NCI-H2227 (cell line): ENCODE measurements at regions not wholly inside any gene's neighbourhood (a gene's known extent, or its start where the extent isn't known, plus 50 kb on each side); places are given as distances from the start of the nearest gene placed in this dataset.

Experiments used
- DNase-seq: peaks from one replicate; lab custom pipeline; 2025; ENCODE audit not compliant: unreplicated experiment; lab: John Stamatoyannopoulos, UW

DNA sequence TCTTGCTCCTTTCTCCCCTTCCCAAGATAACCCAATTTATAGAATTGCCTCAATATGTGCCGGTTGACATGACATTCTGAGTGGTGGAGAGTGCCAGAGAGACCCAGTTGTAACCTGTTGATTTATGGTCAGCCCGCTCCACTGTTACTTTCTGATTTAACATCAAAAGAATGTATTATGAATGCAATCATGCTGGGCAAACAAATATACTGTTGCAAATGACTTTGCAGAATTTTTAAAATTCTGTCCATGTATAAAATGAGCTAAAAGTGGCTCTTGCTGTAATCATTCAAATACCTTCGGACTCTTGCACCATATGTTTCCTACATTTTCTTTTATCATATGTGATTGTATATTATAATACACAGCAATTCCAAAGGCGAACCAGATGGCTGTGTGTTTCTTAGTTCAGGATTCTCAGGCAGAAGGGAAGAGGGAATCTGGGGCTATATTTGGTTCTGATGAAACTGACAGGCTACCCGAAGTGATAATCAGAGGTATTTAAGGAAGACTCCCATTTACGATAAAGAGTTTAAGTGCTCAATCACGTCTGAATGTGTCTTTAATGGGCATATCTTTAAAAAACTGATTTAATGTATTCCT is 131.7 kb downstream of the CLCN4 start:
- no peak for DNase-seq

DNA sequence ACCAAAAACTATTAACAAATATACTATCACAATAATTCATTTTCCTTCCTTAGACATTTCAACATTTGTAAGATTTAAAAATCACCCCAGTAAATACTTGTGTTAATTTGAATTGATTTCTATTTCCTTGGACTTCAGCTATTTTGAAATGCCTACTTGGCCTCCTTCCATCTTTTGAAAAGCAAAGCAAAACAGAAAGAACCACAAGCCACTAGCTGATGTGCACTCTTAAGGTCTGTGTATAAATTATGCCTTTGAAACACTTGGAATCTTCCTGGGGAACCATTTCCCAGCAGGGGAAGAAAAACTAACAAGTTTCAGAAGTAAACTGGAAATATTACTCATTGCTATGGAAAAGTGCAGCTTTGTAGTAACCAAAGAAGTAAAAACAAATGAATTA is 139.8 kb downstream of the CLCN4 start:
- DNase-seq: no peak

DNA sequence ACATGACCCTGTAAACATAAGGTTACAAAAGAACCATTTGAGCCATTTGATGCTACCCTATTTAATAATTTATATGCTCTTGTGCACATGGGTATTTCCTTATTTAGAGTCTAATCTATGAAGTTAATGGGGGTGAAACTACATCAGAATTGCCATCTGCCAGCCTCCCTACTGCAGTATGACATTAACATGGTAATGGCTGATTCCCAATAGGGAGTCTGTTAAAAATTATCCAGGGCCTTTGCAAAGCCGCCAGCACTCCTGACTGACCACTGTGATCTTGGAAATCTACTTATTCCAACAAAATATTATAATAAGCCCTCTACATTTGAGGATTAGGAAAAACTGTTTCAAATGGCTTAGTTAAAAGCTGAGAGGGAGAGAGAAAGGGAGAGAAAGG is 153.7 kb downstream of the CLCN4 start:
- DNase-seq: peak; percentile 6

DNA sequence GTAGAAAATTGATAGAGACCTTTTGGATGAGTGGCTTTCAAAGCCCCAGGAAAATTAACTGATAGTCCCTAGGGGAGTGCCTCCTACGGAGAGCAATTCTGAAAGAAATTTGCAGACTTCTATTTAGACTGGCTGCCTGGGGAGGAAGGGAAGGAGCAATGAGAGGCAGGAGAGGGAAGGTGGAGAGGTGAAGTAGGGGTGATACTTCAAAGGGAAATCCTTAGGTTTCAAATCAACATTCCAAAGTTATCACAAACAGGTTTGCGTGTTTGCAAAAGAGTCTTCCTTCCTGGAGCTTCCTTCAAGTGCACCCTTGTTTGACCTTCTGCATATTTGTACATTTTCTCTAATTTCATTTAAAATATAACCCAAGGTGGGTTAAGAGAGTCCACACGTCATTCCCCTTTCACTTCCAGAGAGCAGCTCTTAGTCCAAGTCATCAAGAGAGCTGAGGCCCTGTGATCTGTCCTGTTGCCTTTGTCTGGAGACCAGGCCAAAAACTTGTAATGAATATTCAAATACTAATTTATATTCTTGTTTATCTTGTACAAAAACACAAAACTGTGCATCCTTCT is 157.8 kb downstream of the CLCN4 start:
- DNase-seq: peak; percentile 26

DNA sequence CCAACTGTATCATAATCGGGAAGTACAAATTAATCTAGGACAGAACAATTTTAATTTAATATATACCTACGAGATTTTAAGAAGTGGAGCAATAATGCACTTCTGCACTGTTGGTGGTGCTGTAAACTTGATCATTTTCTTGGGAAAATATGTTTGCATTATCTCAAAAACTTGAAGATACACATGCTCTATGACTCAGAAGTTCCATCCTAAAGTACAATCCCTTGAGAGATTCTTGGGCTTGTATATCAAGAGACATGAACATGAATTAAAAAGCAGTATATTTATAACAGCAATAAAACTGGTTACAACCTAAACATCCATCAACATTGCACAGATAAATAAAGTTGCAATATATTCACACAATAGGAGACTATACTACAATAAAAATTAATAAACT is 168.8 kb downstream of the CLCN4 start:
- no peak for DNase-seq

DNA sequence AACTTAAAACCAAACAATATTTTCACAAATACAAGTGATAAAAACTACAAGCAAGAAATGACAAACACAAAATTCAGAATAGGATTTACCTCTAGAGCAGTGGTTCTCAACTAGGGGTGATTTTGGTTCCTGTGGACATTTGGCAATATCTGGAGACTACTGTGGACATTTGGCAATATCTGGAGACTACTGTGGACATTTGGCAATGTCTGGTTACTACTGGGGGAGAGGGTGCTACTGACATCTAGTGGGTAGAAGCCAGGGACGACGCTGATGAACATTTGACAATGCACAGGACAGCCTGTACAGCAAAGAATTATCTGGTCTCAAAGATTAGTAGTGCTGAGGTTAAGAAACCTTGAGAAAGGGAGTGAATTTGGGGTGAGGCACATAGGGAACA is 169.8 kb downstream of the CLCN4 start:
- DNase-seq: peak; percentile 39

DNA sequence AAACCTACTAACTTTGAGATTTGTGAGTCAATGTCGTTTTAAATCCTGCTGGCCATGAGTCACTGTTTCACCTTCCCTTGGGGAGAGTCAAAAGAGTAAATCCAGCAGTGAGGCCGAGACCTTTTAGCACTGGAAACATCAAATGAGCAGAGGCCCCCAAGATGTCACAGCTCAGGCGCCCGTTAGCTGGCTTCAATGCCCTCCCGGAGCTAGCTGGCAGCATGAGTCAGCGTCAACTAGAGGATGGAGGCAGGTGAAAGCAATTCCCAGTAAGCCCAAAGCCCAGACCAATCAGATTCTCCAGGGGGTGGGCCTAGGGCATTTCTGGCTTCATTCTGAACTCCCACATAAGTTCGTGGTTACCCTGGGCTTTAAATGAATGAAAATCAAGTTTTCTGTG is 170.9 kb downstream of the CLCN4 start:
- peak; percentile 7 for DNase-seq

DNA sequence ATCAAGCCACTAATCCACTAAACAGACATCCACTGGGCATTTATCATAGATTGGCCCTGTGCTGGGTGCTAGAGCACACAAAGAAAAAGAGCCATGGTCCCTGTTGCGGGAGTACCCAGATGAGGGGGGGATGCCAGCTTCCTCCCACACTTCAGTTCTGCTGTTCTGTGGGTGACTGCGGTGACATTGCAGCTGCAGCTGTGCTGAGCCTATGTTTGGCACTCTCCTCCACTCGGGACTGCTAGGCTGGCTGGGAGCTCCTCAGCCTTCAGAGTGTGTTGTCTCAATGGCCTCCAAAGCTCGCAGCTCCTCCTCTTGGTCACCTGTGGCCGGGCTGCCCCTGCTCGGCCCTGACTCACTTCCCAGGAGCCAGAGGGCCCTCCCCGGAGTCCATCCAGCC is 173.2 kb downstream of the CLCN4 start:
- DNase-seq: no peak

DNA sequence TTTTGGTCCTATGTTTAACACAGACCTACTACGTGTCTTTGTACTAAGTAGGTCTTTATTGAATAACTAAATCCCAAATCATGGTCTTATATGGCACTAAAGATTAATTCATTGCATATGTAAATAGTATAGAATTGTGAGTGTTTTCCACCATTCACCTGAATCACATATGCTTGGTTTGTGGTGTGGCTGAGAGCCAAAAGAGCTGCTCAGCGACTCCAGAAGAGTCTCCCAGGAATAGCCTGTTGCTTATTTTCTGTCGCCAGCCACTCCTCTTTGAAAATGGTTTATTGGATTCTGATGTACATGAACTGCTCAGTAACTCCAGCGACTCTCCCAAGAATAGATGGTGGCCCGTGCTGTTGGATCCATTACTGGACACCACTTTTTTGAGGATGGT is 184.5 kb downstream of the CLCN4 start:
- no peak for DNase-seq

DNA sequence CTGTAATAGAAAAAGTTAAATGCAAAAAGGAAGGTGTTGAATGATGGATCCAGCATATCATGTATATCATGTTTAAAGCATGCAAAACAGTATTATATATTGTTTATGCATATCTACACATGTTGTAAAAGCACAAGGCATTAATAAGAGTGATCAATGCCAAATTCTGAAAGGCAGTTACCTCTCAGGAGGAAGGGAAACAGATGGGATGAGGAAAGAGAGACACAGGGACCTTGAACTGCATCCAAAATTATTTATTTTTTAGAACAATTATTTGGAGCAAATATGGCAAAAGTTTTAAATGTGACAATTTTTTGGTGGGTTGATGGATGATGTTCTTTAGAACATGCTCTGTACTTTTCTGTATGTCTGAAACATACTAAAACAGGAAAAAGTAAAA is 193.4 kb downstream of the CLCN4 start:
- no peak for DNase-seq

DNA sequence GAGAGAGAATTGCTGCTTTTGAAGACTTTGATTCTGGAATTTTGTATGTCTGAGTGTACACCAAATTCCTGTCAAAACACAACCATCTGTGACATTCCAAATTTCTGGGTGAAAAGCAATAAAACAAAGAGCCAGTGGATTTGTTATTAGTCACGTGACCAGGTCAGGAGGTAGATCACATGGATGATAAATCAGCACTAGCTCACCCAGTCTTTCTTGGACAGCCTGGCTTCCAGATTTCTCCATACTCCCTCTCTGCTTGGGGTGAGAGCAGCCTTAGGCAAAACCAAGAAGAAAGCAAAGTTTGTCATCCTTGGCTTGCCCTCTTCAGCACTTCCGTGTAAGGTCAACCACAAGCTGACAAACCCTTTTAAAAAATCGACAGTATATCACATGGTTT is 194.2 kb downstream of the CLCN4 start:
- no peak for DNase-seq

DNA sequence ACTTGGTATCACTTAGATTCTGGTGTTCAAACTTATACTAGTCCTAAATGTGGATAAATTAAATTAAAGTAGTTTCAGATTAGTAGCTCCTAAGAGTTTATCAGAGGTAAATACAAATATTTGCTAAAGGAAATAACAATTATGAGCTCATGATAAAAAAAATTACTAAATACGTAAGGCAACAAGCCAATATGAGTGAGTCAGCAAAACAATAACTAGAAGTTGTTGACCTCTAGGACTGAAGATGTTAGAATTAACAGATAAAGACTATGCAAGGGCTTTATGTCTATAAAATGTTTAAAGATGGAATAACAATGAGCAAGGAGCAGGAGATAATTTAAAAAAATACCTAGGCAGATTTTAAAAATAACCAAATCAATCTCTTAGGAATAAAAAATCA is 195.8 kb downstream of the CLCN4 start:
- no peak for DNase-seq

DNA sequence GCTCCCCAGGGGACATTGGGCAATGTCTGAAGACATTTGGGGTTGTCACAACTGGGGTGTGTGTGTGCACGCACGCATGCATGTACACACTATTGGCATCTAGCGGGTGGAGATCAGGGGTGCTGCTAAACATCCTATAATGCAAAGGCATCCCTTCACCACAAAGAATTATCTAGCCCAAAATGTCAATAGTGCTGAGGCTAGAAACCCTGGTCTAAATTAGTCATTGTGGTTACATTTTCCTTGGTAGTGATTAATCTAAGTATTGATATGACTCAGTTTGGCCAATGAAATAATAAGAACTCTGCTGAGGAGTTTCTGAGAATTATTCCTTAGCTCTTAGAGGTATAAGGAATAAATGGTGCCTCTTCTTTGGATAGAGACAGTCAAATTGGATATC is 200.2 kb downstream of the CLCN4 start:
- DNase-seq: no peak

DNA sequence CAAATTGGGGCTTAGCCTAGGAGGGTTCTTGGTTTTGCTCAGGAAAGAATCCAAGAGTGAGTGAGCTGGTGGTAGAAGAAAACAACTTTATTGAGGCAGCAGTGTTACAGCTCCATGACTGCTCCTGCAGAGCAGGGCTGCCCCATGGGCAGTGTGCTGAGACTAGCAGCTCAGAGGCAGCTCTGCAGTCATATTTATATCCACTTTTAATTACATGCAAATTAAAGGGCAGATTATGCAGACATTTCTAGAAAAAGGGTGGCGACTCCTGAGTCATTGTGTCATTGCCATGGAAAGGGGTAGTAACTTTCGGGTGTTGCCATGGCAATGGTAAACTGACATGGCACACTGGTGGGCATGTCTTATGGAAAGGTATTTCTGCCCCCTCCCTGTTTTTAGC is 202.2 kb downstream of the CLCN4 start:
- DNase-seq: no peak

DNA sequence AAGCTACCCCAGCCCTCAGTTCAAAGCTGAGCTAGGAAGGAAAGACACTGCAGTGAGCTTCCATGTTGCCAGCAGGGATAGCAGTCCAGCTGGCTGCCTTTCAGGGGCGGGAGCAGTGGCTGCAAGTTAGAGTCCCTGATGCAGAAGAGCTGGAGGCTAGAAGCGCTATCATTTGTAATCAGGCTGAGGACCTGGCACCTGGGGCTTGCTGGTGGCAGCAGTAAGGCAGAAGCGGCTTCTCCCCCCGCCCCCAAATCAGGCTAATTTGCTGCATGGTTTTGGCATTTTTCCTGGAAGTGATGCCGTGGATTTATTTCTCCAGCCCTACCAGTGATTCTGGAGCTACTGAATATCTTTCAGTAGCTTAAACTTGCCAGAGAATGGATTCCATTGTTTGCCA is 203.3 kb downstream of the CLCN4 start:
- peak; percentile 7 for DNase-seq

DNA sequence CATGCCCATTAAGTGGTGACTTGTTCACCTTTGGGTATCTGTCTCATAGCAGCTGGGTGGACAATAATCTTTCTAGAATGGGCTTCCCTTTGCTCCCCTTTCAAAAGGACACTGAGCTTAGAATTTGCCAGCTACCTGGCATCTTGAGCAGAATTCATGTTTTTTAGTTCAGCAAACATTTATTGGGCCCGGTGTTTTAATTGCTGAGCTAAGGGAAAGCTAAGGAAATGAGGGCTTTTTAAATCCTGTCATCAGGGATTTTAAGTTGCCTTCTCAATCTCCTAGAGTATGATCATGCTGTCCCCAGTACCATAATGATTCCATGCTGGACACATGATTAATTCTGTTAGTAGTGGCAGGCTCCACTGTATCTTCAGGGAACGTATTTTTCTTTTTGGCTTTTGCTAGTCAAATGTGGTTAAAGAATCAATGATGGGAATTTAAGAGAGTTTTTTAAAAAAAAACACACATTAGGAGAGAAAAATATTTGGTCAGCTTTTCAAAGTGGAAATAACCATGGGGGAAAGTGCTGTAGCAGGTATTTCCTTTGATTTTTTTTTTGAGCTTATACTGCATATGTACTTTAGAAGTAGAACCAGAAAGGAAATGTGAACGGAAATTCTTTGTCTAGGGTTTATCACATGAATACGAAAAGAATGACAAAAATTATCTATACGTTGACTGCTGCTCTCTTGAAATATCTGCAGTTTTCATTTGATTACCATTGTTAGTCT is 208.9 kb downstream of the CLCN4 start:
- no peak for DNase-seq

DNA sequence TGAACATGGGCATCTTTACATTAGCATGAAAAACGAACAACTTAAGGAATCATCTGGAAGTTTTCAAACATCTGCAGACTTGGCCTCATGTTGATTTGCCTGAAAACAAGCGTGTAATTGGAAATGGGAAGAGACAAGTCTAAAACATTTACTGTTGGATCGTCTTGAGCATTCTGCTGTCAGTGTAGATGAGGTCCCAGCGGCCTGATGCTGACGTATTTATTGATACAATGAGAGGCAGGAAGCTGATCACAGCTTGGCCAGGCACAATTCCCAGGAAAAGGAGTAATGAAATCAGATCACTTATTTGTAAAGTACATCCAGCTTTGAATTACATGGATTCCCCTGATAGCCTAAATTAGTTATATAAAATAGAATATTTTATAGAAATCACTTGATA is 210.6 kb downstream of the CLCN4 start:
- no peak for DNase-seq

DNA sequence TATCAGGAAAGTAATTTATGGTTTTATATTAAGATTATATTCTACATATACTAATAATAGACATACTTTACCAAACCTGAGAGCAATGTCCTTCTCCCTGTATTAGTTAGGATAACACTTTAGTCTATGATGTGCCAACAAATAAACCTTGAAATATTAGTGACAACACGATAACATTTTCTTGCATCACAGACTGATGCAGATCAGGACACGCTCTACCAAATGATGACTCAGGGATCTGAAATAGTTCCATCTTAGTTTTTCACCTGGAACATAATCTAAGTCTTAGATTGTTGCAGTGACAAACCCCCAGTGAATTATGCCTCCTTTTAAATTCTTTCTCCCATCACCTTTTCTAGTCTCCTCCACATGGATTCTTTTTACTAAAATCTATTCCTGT is 214.2 kb downstream of the CLCN4 start:
- no peak for DNase-seq

DNA sequence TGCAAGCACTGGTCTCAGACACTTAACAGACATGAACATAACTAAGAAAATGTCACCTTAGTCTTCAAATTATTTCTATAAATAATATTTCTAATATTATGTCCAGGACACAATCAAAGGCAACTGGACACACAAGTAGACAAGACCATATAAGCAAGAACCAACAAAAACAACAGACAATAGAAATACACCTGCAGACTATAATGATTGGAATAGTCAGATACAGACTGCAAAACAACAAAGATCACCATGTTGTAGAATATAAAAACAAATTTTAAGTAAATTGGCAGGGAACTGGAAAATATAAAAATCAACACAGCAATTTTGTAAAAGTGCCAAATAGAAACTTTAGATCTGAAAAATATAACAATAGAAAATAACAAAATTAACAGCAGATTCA is 220.7 kb downstream of the CLCN4 start:
- DNase-seq: no peak

DNA sequence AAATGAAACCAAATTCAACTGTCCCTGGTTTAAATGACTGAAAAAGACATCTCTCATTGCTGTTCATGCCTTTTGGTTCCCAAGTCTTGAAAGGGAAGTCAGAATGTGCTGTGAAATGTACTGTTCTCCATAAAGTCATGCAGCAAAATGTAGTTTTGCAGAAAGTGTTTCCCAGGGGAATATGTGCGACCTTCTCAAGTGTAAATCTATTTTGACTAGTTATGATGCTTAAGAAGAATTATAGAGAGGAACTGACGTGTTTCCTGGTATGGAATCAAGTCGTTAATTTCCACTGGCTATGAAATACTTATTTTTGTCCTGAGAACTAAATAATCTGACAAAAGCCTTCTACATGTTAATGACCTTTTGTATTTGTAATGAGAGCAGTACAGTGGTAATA is 223.1 kb downstream of the CLCN4 start:
- no peak for DNase-seq

DNA sequence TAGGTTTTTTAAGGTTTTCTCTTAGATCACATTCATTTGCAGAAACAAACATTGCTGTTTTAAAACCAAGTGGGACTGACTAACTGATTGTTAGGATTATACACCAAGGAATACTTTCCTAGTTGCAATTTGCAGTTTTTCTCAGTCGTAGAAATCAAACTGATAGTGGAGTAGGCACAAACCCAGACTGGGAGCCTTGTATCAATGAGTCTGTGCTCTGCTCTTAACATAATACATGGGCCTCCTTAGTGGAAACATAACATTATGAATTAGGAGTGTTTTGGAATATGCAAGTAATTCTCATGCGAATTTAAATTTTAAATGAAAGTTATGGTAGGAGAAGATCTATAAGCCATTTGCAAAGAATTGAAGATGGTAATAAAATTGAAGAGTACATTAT is 223.5 kb downstream of the CLCN4 start:
- no peak for DNase-seq

DNA sequence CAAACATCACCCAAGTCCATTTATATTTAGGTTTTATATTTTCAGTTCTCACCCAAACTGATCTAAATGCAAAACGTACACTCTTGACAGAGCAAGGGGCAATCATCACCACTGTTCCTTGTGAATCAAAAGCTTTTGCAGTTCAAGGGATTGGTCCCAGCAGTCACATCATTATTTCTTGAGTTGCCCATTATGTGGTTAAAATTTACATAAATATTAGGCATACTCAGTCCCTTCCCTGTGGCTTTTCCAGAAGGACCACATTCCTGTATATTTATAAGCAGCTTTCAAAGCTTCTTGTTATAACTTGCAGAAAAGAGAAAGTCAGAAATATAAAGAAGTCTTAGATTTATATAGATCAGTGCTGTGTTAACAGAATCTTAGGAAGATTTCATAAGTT is 224.4 kb downstream of the CLCN4 start:
- DNase-seq: no peak

DNA sequence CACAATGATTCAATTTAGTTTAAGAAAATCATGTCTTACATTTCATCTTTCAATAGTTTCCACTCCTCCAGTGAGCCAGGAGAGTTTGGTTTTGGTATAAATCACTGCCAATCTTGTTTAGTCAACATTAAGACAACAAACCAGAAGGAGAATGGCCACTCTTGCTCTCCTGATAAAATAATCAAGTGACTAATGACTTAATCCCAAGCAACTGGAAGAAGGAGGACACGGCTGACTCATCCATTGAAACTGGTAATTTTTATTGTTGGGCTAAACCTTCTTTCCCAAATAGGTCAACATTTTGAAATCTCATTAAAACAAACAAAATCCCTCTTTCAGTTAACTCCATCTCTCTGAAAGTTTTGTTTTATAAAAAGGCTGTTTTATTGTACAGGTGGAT is 230.2 kb downstream of the CLCN4 start:
- DNase-seq: no peak
